ENCODE measurements at regions not wholly inside any gene's neighbourhood (a gene's known extent, or its start where the extent isn't known, plus 50 kb on each side); places are given as distances from the start of the nearest gene placed in this dataset.

- DNase-seq (ENCODE audit: low read depth) = no peak
- H3K4me3 ChIP-seq (ENCODE audit: low read depth, low read length) = no peak overlapping the region
- no peak for TF ChIP-seq MAX (IDR thresholded peaks at IDR 0.05; ENCODE audit: low read depth, low read length)
- TF ChIP-seq MYC (IDR thresholded peaks at IDR 0.05; ENCODE audit: low read depth, low read length) = no peak
- TF ChIP-seq POLR2A (IDR thresholded peaks at IDR 0.05; ENCODE audit: extremely low read depth, insufficient read length) = no peak
- no peak for TF ChIP-seq CTCF (IDR thresholded peaks at IDR 0.05; ENCODE audit: low read depth, low read length)
These were observed 800.8 kb upstream of the ID2 start for GRCh38 chr2:7881063-7881462.

GRCh38 chr2:7881466-7881865 lies 800.4 kb upstream of the ID2 start:
- no peak for TF ChIP-seq CTCF (IDR thresholded peaks at IDR 0.05; ENCODE audit: low read depth, low read length)
- TF ChIP-seq MYC (IDR thresholded peaks at IDR 0.05; ENCODE audit: low read depth, low read length) = no peak
- no peak for TF ChIP-seq MAX (IDR thresholded peaks at IDR 0.05; ENCODE audit: low read depth, low read length)
- TF ChIP-seq POLR2A (IDR thresholded peaks at IDR 0.05; ENCODE audit: extremely low read depth, insufficient read length) = no peak
- DNase-seq (ENCODE audit: low read depth) = no peak
- H3K4me3 ChIP-seq (ENCODE audit: low read depth, low read length) = no peak overlapping the region

GRCh38 chr2:7882296-7882695 lies 799.6 kb upstream of the ID2 start:
- no peak overlapping the region for H3K4me3 ChIP-seq (ENCODE audit: low read depth, low read length)
- TF ChIP-seq MYC (IDR thresholded peaks at IDR 0.05; ENCODE audit: low read depth, low read length) (no peak), MAX (IDR thresholded peaks at IDR 0.05; ENCODE audit: low read depth, low read length) (no peak), POLR2A (IDR thresholded peaks at IDR 0.05; ENCODE audit: extremely low read depth, insufficient read length) (no peak), CTCF (IDR thresholded peaks at IDR 0.05; ENCODE audit: low read depth, low read length) (no peak)
- DNase-seq (ENCODE audit: low read depth) = no peak

- DNase-seq (ENCODE audit: low read depth) = no peak
- no peak for TF ChIP-seq CTCF (IDR thresholded peaks at IDR 0.05; ENCODE audit: low read depth, low read length)
- no peak for TF ChIP-seq POLR2A (IDR thresholded peaks at IDR 0.05; ENCODE audit: extremely low read depth, insufficient read length)
- no peak for TF ChIP-seq MYC (IDR thresholded peaks at IDR 0.05; ENCODE audit: low read depth, low read length)
- no peak overlapping the region for H3K4me3 ChIP-seq (ENCODE audit: low read depth, low read length)
These were observed 797.5 kb upstream of the ID2 start for GRCh38 chr2:7884338-7884737.

- TF ChIP-seq MYC (IDR thresholded peaks at IDR 0.05; ENCODE audit: low read depth, low read length) (no peak), CTCF (IDR thresholded peaks at IDR 0.05; ENCODE audit: low read depth, low read length) (no peak), MAX (IDR thresholded peaks at IDR 0.05; ENCODE audit: low read depth, low read length) (no peak), POLR2A (IDR thresholded peaks at IDR 0.05; ENCODE audit: extremely low read depth, insufficient read length) (no peak)
- no peak for DNase-seq (ENCODE audit: low read depth)
- H3K4me3 ChIP-seq (ENCODE audit: low read depth, low read length) = no peak overlapping the region
These were observed 795.2 kb upstream of the ID2 start for GRCh38 chr2:7886666-7887065.

- H3K4me3 ChIP-seq (ENCODE audit: low read depth, low read length) = no peak overlapping the region
- no peak for DNase-seq (ENCODE audit: low read depth)
- TF ChIP-seq CTCF (IDR thresholded peaks at IDR 0.05; ENCODE audit: low read depth, low read length) = no peak
- no peak for TF ChIP-seq MYC (IDR thresholded peaks at IDR 0.05; ENCODE audit: low read depth, low read length)
- no peak for TF ChIP-seq POLR2A (IDR thresholded peaks at IDR 0.05; ENCODE audit: extremely low read depth, insufficient read length)
These were observed 794.4 kb upstream of the ID2 start for GRCh38 chr2:7887441-7887840.

Data from NB4 (cell line).